ENCODE measurements at regions not wholly inside any gene's neighbourhood (a gene's known extent, or its start where the extent isn't known, plus 50 kb on each side); places are given as distances from the start of the nearest gene placed in this dataset.

GRCh38 chr15:95644100-95644875 is 686.2 kb upstream of the NR2F2 start:
- no peak for DNase-seq

GRCh38 chr15:95645791-95646338 is 684.6 kb upstream of the NR2F2 start:
- DNase-seq: no peak

- DNase-seq: no peak
Observed at GRCh38 chr15:95646484-95647273, 683.8 kb upstream of the NR2F2 start.

GRCh38 chr15:95647531-95648277 is 682.8 kb upstream of the NR2F2 start:
- DNase-seq: no peak

- DNase-seq: no peak
Observed at GRCh38 chr15:95653361-95653805, 677.1 kb upstream of the NR2F2 start.

GRCh38 chr15:95655089-95655607 is 675.4 kb upstream of the NR2F2 start:
- DNase-seq: no peak

- no peak for DNase-seq
Observed at GRCh38 chr15:95656595-95656994, 673.9 kb upstream of the NR2F2 start.

- no peak for DNase-seq
Observed at GRCh38 chr15:95658799-95659198, 671.7 kb upstream of the NR2F2 start.

GRCh38 chr15:95659656-95660055 is 670.8 kb upstream of the NR2F2 start:
- no peak for DNase-seq

- DNase-seq: no peak
Observed at GRCh38 chr15:95662638-95663037, 667.9 kb upstream of the NR2F2 start.

GRCh38 chr15:95663156-95664100 is 667.1 kb upstream of the NR2F2 start:
- no peak for DNase-seq

GRCh38 chr15:95664450-95664849 is 666.0 kb upstream of the NR2F2 start:
- no peak for DNase-seq

GRCh38 chr15:95669146-95669922 is 661.2 kb upstream of the NR2F2 start:
- no peak for DNase-seq

GRCh38 chr15:95674031-95674430 is 656.5 kb upstream of the NR2F2 start:
- DNase-seq: no peak

- no peak for DNase-seq
Observed at GRCh38 chr15:95676500-95676899, 654.0 kb upstream of the NR2F2 start.

- DNase-seq: no peak
Observed at GRCh38 chr15:95679847-95680582, 650.5 kb upstream of the NR2F2 start.

- DNase-seq: no peak
Observed at GRCh38 chr15:95680728-95681127, 649.8 kb upstream of the NR2F2 start.

- no peak for DNase-seq
Observed at GRCh38 chr15:95681836-95682544, 648.5 kb upstream of the NR2F2 start.

- DNase-seq: no peak
Observed at GRCh38 chr15:95684126-95684525, 646.4 kb upstream of the NR2F2 start.
